SHP77 (cell line): ENCODE measurements at regions not wholly inside any gene's neighbourhood (a gene's known extent, or its start where the extent isn't known, plus 50 kb on each side); places are given as distances from the start of the nearest gene placed in this dataset.

Experiments used
- DNase-seq, 2 experiments: peaks; one replicate each; lab custom pipeline; 2025; lab: John Stamatoyannopoulos, UW

DNA sequence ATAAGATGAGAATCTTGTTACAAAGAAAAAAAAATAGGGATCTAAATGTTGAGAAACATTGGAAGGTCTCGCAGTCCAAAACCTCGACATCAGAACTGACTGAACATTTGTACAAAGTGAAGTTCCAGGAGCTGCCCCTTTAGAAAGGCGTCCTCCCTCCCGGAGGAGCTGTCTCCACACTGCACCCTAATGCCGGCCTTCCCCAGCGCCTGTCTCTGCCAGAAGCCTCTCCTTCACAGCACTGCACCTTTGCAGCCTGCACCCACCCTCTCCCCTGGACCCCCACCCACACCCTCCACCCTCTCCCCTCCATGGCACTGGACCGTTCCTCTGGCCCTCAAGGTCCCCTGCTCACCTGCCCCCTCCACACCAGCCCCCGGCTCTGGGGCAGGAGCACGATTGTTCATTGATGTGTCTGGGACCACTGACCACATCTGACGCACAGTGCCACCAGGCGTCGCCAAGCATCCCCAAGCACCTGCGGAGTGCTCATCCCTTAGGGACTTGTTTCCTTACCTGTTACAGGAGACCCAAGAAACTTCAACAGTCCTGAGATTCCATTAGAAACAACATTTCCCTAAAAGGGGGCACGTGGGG is 90.3 kb upstream of the SNTG2 start:
- DNase-seq = peak; percentile 26 to 65

DNA sequence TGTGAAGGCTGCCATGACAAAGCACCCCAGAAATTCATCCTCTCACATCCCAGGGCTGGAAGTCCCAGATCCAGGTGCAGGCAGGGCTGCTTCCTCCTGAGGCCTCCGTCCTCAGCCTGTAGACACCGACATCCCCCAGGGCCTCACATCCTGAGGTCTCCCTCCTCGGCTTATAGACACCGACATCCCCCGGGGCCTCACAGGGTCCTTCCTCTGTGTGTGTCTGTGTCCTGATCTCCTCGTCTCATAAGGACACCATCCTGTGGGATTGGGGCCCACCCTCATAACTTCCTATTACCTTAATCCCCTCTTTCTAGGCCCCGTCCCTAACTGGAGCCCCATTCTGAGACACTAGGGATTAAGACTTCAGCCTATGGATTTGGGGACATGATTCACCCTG is 92.0 kb upstream of the SNTG2 start:
- no peak for DNase-seq

DNA sequence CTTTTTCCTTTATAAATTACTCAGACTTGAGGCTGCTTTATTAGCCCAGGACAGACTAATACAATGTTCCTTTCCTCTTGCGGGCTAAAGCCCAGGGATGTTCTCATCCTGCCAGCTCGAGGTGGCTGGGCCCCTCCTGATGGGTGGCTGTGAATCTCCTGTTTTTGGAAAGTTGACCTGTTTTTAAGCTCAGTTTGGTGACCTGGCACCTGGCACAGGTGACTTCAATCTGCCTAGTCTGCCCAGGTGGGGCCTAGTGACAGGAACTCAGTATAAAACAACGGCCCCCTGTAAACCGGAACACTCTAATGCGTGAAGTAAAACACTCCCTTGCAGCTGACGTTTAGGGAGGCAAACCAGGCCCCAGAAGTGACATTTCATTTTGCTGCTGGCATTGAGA is 92.7 kb upstream of the SNTG2 start:
- DNase-seq = no peak

DNA sequence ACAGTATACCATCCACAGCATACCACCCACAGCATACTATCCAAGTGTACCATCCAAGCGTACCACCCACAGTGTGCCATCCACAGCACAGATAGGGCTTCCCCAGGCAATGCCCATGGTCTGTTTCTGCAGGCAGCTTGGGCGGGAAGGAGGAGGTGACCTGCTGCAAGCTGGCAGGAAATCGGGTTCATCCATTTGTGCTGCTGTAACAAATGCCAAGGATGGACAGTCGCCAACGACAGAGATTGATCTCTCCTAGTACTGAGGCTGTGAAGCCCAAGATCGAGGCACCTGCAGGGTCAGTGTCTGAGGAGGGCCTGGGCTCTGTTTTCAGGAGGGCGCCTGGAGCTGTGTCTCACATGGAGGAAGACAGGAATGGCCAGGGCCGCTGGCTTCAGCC is 93.6 kb upstream of the SNTG2 start:
- DNase-seq = no peak

DNA sequence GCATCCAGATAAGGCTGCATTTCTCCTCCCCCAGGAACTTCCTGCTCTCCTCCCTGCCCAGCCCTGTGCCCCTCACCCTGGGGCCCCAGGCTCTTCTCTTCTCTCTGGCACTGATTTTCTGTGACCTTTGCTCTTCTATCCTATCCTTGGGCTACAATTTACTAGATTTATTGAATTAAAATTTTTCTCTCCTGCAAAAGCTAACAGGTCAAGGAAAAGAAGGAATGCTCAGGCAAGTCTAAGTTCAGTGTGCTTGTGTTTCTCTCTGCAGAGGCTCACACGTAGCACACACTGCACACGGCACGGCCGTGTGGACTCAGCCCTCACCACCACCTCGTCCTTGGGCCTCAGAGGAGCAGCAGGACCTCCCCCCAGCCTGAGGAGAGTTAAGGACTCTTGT is 94.2 kb upstream of the SNTG2 start:
- DNase-seq = no peak

DNA sequence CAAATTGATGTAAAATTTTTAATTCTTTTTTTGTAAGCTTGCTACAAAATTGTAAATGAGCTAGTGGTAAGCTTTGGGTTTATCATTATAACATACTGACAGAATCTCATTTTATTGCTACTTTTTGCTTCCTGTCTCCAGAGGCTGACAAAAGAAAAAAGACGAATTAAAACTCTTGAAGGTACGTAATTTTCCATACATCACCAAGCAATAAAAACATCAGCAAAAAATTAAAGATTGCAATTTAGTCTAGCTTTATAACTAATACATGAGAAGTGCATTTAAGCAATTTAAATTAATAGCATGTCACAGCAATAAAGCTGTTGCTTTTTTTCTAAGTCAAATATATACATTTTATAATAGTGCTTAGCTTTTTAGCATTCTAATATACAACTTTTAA is 94.6 kb upstream of the SNTG2 start:
- DNase-seq = no peak

DNA sequence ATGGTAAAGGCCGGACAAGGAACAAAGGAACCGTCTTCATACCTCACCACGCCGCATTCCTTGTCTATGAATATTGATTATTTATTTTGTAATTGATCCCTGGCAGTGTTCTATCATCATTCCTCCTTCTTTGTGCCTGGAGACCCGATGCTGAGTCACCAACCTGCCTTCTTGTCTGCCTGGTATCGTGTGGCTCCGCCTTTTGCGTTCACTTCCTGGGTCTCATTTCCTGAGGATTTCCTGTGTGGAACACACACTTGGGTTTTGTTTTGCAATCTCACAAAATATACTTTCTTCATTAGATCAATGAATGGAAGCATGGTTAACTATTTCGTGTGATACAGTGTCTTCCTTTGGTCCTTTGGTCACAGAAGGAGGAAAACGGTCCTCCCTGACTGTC is 95.5 kb upstream of the SNTG2 start:
- DNase-seq = no peak

DNA sequence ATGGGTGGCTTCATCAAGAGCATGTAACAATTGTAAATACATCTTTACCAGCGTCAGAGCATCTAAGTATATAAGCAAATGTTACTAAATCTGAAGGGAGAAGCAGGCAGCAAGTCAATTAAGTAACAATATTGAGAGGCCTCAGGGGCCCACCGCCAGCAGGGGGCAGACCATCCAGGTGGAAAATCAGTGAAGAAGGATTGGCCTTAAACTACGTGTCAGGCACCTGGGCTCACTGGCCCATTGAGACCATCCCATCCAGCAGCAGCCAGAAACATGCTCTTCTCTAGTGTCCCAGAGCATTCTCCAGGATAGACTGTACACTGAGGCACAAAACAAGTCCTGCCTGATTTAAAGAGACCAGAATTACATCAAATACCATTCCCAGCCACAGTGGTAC is 96.2 kb upstream of the SNTG2 start:
- DNase-seq = peak in 1 of 2 experiments; percentile 43

DNA sequence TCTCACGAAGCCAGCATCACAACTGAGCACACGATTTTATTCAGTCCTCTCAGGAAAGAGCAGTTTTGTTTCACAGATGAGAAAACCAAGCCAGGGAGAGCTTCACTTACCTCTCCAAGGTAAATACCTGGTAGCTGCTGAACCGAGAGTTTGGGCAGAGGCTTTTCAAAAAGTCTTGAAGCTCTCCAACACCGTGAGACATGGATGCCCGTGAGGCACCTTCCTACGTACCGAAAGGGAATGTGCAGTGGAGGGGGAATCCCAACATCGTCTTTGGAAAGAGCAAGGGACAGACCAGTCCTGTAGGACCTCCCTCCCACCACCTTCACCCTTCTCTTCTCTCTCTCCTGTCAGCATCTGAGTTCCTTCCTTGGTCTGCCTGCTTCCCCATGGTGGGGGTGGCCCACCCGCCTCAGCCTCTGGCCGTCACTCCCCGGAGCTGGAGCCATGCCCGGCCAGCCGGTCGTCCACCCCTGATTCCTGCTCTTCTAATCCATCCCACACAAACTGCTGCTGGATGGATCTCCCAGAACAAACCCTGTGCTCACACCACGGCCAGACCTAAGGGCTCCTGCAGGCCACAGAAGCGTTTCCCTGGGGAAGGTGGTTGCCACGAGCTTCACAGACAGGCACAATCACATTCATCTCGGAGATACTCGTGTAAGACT is 97.3 kb upstream of the SNTG2 start:
- DNase-seq = no peak

DNA sequence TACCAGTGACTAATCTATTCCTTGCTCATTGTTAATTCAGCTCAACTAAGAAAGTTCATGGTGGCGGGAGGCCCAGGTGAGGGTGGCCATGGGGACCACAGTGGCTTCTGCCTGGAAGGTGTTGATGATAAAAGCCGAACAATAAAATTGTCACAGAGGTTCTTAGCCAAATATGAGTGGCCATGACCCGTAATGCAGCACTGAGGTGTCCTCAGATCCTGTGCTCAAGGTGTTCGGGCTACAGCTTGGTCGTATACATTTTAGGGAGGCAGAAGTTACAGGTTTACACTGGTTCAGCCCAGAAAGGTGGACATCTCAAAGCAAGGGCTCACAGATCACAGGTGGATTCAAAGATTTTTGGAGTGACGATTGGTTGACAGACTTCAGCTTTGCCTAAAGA is 98.5 kb upstream of the SNTG2 start:
- no peak for DNase-seq

DNA sequence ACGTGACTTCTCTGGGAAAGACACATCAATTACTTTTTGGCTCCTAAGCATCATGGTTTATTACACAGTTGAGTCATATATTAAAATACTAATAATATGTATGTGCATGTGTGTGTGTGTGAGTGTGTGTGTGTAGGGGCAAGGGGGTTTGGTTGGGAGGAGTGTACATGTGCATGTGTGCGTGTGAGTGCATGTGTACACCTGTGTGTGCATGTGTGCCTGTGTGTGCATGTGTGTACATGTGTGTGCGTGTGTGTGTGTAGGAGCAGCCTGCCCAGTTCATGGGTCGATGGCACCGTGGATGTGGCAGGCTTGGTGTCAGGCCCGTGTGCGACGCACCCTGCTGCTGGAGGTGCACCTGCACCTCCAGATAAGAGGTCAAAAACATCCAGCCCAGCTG is 99.0 kb upstream of the SNTG2 start:
- DNase-seq = no peak

DNA sequence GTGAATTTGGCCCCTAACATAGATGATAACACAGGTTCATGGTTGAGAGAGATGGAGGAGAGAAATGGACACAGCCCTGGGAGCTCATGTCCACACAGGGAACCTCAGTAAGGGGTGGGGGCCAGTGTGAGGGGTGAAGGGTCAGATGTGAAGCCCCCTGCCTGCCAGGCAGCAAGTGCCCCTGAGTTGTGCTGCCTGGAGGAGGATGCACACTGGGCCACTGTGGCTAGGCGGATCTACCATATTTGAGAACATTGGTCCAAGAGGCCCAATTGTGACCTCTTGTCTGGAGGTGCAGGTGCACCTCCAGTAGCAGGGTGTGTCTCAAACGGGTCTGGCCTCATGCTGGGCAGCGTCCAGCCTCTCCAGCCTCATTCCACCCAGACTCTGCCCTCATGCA is 99.6 kb upstream of the SNTG2 start:
- DNase-seq = no peak

DNA sequence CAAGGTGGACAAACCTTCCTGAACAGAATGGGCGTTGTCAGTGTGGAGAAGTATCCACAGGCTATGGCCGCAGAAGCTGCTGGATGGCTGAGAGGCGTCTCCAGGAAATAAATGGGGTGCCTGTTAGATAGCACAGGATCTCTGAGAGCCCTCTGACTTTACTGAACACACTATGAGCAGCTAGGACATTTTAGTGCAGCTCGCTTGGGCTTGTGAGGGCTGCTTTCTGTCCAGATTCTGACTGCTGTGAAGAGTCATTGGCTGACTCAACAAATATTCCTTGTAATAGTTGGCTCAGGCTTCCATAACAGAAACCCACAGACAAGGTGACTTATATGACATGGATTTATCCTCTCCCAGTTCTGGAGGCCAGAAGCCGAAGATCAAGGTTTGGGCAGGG is 100.2 kb upstream of the SNTG2 start:
- DNase-seq = no peak

DNA sequence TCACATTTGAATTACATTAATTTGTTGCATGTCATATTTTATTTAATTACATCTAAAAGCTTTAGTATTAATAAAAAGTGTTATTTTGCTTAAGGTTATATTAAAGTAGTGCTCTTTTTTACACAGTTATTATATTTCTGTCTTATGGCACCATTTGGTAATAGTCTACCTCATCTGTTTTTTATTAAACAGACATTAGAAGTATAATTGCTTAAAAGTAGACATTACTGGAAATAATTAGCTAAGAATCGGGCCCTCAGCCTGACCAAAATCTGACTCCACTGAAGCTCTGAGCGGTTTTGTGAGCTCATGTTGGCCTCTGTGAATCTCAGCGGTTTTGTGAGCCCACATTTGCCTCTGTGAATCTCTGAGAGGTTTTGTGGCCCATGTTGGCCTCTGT is 102.5 kb upstream of the SNTG2 start:
- no peak for DNase-seq

DNA sequence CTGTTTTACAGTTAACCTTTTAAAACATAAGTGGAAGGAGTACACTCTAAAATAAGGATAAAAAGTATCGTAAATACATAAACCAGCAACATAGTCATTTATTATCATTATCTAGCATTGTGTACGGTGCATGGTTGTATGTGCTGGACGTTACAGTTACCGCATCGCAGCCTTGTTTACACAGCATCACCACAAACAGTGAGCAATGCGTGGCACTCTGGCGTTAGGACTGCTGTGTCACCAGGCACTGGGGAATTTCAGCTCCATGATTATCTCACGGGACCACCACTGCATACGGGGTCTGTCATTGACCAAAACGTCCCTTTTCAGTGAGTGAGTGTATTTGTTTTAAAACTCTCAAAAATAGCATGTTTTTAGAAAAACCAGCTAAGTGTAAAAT is 103.0 kb upstream of the SNTG2 start:
- peak; percentile 12 to 32 for DNase-seq

DNA sequence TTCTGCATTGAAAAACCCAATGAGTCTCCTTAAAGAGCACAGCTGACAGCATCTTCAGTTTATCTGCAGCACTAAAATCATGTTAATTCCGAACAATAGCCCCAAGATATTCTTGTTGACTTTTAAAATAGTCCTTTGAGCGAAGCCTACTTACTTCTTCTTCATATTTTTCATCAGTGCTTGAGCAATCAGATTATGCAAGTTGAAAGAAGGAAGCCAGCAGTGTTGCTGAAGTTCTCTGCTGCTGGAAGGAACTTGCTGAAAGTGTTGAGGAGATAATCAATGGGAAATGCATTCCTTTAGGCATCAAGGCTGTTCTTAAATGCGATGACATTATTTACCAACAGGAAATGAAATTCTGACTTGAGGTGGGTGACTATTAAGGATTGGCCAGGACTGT is 105.9 kb upstream of the SNTG2 start:
- DNase-seq = no peak

DNA sequence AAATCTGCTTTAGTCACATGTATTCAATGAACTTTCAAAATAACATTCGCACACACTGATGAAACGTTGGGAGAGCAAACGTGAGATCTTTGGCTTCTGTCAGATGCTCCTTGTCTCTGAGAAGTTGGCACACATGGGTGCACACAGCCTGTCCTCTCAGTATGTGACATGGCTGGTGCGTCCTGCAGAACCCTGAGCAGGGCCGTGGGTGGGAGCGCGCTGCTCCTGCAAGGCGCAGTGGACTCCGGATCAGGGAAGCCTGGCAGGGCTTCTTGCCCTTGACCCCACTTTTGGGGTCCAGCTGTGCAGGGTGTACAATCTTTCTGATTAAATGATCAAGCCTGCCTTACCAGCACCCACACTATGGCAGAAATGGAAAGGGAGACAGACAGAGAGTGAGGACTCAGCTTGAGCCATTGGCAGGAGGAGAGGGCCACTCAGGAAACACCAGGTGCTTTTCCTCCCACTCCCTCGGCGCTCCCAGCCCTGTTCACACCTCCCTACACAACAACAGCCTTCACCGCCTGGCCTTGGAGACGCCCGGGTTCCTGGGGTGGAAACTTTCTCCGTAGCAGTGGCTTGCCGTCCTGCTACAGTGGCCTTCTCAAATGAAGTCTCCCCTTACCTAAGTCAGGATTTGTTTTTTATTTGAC is 108.4 kb upstream of the SNTG2 start:
- no peak for DNase-seq

DNA sequence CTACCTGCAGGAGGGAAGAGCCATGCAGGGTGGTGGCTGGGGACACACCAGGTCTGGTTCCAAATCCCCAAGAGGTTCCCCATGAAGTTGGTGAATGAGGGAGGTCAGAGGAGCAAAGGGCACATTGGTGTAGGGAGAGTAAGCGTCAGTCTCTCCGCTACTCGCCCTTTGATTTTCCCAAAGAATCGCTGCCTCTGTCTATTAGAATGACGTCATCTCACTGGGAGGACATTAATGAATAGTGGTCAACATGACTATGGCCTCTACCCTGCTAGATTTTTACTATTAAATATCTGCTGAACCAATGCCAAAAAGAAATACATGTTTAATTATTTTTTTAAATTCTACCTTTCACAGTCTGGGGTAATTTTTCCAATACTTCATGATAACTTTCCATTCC is 109.6 kb upstream of the SNTG2 start:
- no peak for DNase-seq

DNA sequence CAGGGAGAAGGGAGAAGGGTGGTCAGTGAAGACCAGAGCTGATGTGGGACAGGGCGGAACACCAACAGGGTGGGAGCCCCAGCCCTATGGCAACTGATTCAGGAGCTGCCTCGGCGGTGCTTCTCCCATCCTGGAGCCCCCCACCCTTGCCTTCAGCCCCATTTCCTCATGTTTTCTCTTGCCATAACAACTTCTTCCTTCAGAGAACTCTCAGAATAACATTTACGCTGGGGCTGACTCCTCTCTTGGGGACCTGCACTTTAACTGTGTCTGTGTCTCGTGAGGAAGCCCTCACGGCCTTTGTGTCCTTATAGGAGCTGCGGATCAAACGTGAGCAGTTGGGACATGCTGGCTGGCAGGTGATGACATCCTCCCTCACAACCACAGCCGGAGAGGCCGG is 116.4 kb upstream of the SNTG2 start:
- DNase-seq = no peak

DNA sequence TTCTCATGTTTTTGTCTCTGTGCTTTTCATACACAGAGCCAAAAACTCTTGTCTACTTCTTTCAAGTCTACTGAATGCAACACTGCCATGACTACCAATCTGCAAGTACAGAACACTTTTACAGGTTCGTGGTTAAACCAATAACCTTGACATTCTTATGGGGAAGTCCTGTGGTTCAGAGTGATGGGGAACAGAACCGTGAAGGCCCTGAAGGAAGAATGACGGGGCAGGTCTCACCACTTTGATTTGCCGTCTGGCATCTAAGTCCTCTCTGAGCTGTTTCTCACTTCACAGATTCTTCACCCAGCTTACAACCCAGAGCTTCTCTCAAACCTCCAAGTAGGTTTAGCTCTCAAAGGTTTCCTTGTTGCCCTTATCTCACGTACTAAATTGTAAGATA is 117.5 kb upstream of the SNTG2 start:
- DNase-seq = no peak

DNA sequence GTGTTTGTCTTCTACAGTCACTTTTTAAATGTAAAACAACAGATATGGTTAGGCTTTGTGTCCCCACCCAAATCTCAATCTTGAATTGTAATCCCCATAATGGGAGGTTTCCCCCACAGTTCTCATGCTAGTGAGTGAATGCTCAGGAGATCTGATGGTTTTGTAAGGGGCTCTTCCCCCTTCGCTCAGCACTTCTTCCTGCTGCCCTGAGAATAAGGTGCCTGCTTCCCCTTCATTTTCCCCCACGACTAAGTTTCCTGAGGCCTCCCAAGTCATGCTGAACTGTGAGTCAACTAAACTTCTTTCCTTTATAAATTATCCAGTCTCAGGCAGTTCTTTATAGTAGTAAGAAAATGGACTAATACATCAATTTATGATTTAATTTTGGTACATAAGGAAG is 118.0 kb upstream of the SNTG2 start:
- DNase-seq = no peak

DNA sequence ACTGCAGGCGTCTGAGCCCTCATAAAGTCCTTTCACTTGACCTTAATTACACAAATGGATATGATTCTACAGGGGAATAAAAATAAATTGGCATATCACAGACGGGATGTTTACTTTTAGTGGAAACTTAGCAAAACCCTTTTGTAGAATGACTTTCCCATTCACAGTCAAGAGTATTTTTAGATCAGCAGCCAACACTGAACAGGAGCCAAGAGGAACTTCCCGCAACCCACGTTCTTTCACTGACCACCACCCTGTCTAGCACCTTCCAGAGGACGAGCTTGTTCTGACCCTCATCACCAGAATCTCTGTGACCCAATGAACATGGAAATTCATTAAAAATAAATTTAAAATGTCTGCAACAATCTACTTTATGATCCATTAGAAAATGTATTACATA is 119.0 kb upstream of the SNTG2 start:
- DNase-seq = no peak

DNA sequence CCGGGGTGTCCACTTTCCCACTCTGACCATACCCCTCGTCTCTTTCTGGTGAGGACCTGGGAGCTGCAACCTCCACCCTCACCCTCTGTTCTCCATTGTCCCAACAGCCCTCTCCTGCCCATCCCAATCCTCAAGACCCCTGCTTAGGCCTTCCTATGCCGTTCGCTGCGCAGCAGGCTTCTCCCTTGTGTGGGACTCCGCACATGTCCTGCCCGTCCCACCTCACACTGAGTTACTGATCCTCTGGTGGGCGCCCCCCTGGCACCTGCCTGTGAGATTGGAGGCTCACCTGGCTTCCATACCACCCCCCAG is 119.5 kb upstream of the SNTG2 start:
- DNase-seq = no peak
